Ishikawa (cell line): ENCODE measurements at regions not wholly inside any gene's neighbourhood (a gene's known extent, or its start where the extent isn't known, plus 50 kb on each side); places are given as distances from the start of the nearest gene placed in this dataset.

ENCODE experiments used
- CEBPB ChIP-seq: IDR thresholded peaks from 2 replicates; pipeline ENCODE4 v1.6.1; 2012
- CREB1 ChIP-seq: IDR thresholded peaks from 2 replicates; pipeline ENCODE4 v1.6.1; 2012; ENCODE audit warnings: low read depth
- EGR1 ChIP-seq: IDR thresholded peaks from 2 replicates; pipeline ENCODE4 v1.6.1; 2012
- EP300 ChIP-seq: IDR thresholded peaks from 2 replicates; pipeline ENCODE4 v1.6.1; 2012; ENCODE audit warnings: borderline replicate concordance
- FOXM1 ChIP-seq: IDR thresholded peaks from 2 replicates; pipeline ENCODE4 v1.6.1; 2012; ENCODE audit warnings: low read depth, borderline replicate concordance
- MAX ChIP-seq: IDR thresholded peaks from 2 replicates; pipeline ENCODE4 v1.6.1; 2012
- NFIC ChIP-seq: IDR thresholded peaks from 2 replicates; pipeline ENCODE4 v1.6.1; 2012
- RAD21 ChIP-seq: IDR thresholded peaks from 2 replicates; pipeline ENCODE4 v1.6.1; 2012; ENCODE audit warnings: low read depth
- REST ChIP-seq: IDR thresholded peaks from 2 replicates; pipeline ENCODE4 v1.6.1; 2012; ENCODE audit warnings: low read depth, mild to moderate bottlenecking
- TAF1 ChIP-seq: IDR thresholded peaks from 2 replicates; pipeline ENCODE4 v1.6.1; 2012; ENCODE audit warnings: low read depth, mild to moderate bottlenecking
- TCF12 ChIP-seq: IDR thresholded peaks from 2 replicates; pipeline ENCODE4 v1.6.1; 2012; ENCODE audit warnings: low read depth
- TEAD4 ChIP-seq: IDR thresholded peaks from 2 replicates; pipeline ENCODE4 v1.6.1; 2012
- USF1 ChIP-seq: IDR thresholded peaks from 2 replicates; pipeline ENCODE4 v1.6.1; 2012
- YY1 ChIP-seq: IDR thresholded peaks from 2 replicates; pipeline ENCODE4 v1.6.1; 2012; ENCODE audit warnings: low read depth
- ZBTB7A ChIP-seq: IDR thresholded peaks from 2 replicates; pipeline ENCODE4 v1.6.1; 2012; ENCODE audit warnings: low read depth

- no peak for TF ChIP-seq FOXM1
- TF ChIP-seq NFIC = no peak
- TF ChIP-seq ZBTB7A = no peak
- TF ChIP-seq CEBPB = no peak
- TF ChIP-seq CREB1 = no peak
- TF ChIP-seq TCF12 = no peak
- TF ChIP-seq EGR1 = no peak
- TF ChIP-seq TEAD4 = no peak
- no peak for TF ChIP-seq EP300
- no peak for TF ChIP-seq TAF1
Observed at GRCh38 chr4:132395561-132395960, 753.5 kb upstream of the PCDH10 start.

- TF ChIP-seq USF1 (no peak), TCF12 (no peak), CREB1 (no peak), ZBTB7A (no peak), MAX (no peak), YY1 (no peak), CEBPB (no peak), RAD21 (no peak), FOXM1 (no peak)
Observed at GRCh38 chr4:132396636-132397035, 752.5 kb upstream of the PCDH10 start.

GRCh38 chr4:132417220-132417619 lies 731.9 kb upstream of the PCDH10 start:
- TF ChIP-seq CREB1 (no peak), MAX (no peak), FOXM1 (no peak), TEAD4 (no peak), EGR1 (no peak), CEBPB (no peak), NFIC (no peak), ZBTB7A (no peak), YY1 (no peak), USF1 (no peak), RAD21 (no peak), EP300 (no peak), TCF12 (no peak), REST (no peak)

- no peak for TF ChIP-seq REST
- no peak for TF ChIP-seq TCF12
- no peak for TF ChIP-seq TAF1
- no peak for TF ChIP-seq YY1
Observed at GRCh38 chr4:132427125-132427524, 722.0 kb upstream of the PCDH10 start.

- no peak for TF ChIP-seq TCF12
- TF ChIP-seq EP300 = no peak
- TF ChIP-seq ZBTB7A = no peak
- TF ChIP-seq FOXM1 = no peak
- TF ChIP-seq CREB1 = no peak
- no peak for TF ChIP-seq USF1
- TF ChIP-seq NFIC = no peak
- TF ChIP-seq TEAD4 = no peak
- no peak for TF ChIP-seq EGR1
Observed at GRCh38 chr4:132437117-132437516, 712.0 kb upstream of the PCDH10 start.

GRCh38 chr4:132445386-132445785 lies 703.7 kb upstream of the PCDH10 start:
- TF ChIP-seq RAD21 (no peak), USF1 (no peak), EGR1 (no peak), FOXM1 (no peak), TEAD4 (no peak), REST (no peak), ZBTB7A (no peak), YY1 (no peak), EP300 (no peak), MAX (no peak), NFIC (no peak)
